Keratinocyte (primary cell): ENCODE measurements at regions not wholly inside any gene's neighbourhood (a gene's known extent, or its start where the extent isn't known, plus 50 kb on each side); places are given as distances from the start of the nearest gene placed in this dataset.

Experiments
- CTCF ChIP-seq, 3 experiments: IDR thresholded peaks in 1 of 3; conservative IDR thresholded peaks in 1 of 3; optimal IDR thresholded peaks in 1 of 3; 2 replicates in 2 of 3; 3 replicates in 1 of 3; pipeline versions ENCODE3 to v1.5.1; 2011; ENCODE audit warnings: low read length in 3 of 3, mild to moderate bottlenecking in 3 of 3, moderate library complexity in 2 of 3, control low read depth in 1 of 3, inconsistent platforms in 1 of 3; ENCODE audit not compliant: insufficient read depth in 2 of 3; ENCODE audit errors: extremely low read depth in 1 of 3
- EZH2 ChIP-seq: IDR thresholded peaks from one replicate; pipeline ENCODE4 v1.6.1; 2012; ENCODE audit warnings: inconsistent platforms, mild to moderate bottlenecking, low read length, moderate library complexity

- TF ChIP-seq CTCF (optimal IDR thresholded peaks at IDR 0.05 in 1 of 3, IDR thresholded peaks at IDR 0.05 in 1 of 3, conservative IDR thresholded peaks at IDR 0.05 in 1 of 3; ENCODE audit: extremely low read depth in 1 of 3, insufficient read depth in 2 of 3, low read length in 3 of 3) (no peak), EZH2 (no peak)
Observed at GRCh38 chr12:20211541-20211940, 156.8 kb upstream of the PDE3A start.
